ENCODE measurements at regions not wholly inside any gene's neighbourhood (a gene's known extent, or its start where the extent isn't known, plus 50 kb on each side); places are given as distances from the start of the nearest gene placed in this dataset.

- no peak overlapping the region for H3K4me3 Mint-ChIP-seq (ENCODE audit: unreplicated experiment)
- H3K9me3 Mint-ChIP-seq (ENCODE audit: unreplicated experiment), result no peaks in the 10 kb centered on the region
- no peak overlapping the region for H3K27ac Mint-ChIP-seq (ENCODE audit: unreplicated experiment)
- H3K36me3 Mint-ChIP-seq (ENCODE audit: low read depth, unreplicated experiment), result no peaks in the 10 kb centered on the region
- no peaks in the 10 kb centered on the region for H3K27me3 Mint-ChIP-seq (ENCODE audit: unreplicated experiment)
- no peak for DNase-seq (ENCODE audit: low spot score)
- TF ChIP-seq, protein P1, sequence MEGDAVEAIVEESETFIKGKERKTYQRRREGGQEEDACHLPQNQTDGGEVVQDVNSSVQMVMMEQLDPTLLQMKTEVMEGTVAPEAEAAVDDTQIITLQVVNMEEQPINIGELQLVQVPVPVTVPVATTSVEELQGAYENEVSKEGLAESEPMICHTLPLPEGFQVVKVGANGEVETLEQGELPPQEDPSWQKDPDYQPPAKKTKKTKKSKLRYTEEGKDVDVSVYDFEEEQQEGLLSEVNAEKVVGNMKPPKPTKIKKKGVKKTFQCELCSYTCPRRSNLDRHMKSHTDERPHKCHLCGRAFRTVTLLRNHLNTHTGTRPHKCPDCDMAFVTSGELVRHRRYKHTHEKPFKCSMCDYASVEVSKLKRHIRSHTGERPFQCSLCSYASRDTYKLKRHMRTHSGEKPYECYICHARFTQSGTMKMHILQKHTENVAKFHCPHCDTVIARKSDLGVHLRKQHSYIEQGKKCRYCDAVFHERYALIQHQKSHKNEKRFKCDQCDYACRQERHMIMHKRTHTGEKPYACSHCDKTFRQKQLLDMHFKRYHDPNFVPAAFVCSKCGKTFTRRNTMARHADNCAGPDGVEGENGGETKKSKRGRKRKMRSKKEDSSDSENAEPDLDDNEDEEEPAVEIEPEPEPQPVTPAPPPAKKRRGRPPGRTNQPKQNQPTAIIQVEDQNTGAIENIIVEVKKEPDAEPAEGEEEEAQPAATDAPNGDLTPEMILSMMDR (IDR thresholded peaks at IDR 0.05; ENCODE audit: unreplicated experiment), result no peak
- H3K4me1 Mint-ChIP-seq (ENCODE audit: unreplicated experiment), result no peaks in the 10 kb centered on the region
Observed at GRCh38 chr13:88459331-88459730, 788.2 kb downstream of the SLITRK5 start.

GRCh38 chr13:88461272-88462009 lies 790.3 kb downstream of the SLITRK5 start:
- no peaks in the 10 kb centered on the region for H3K9me3 Mint-ChIP-seq (ENCODE audit: unreplicated experiment)
- DNase-seq (ENCODE audit: low spot score), result no peak
- H3K27ac Mint-ChIP-seq (ENCODE audit: unreplicated experiment), result no peak overlapping the region

DNA sequence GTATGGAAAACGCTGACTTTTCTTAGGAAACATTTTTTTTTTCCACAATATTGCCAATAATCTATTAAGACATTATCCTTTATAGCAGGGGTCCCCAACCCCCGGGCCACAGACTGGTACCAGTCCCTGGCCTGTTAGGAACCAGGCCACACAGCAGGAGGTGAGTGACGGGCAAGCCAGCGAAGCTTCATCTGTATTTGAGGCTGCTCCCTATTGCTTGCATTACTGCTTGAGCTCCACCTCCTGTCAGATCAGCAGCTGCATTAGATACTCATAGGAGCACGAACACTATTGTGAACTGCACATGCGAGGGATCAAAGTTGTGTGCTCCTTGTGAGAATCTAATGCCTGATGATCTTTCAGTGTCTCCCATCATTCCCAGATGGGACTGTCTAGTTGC lies 793.7 kb downstream of the SLITRK5 start:
- Mint-ChIP-seq H3K4me3 (ENCODE audit: unreplicated experiment) (no peak overlapping the region), H3K36me3 (ENCODE audit: low read depth, unreplicated experiment) (no peaks in the 10 kb centered on the region), H3K27me3 (ENCODE audit: unreplicated experiment) (no peaks in the 10 kb centered on the region), H3K4me1 (ENCODE audit: unreplicated experiment) (peaks cover 6% of the 10 kb centered on the region), H3K9me3 (ENCODE audit: unreplicated experiment) (no peaks in the 10 kb centered on the region), H3K27ac (ENCODE audit: unreplicated experiment) (no peak overlapping the region)
- DNase-seq (ENCODE audit: low spot score), result no peak
- TF ChIP-seq, protein P1 (IDR thresholded peaks at IDR 0.05; ENCODE audit: unreplicated experiment), result no peak

More at GRCh38 chr13:88461272-88462009, 790.3 kb downstream of the SLITRK5 start:
- H3K36me3 Mint-ChIP-seq (ENCODE audit: low read depth, unreplicated experiment), result no peaks in the 10 kb centered on the region
- H3K27me3 Mint-ChIP-seq (ENCODE audit: unreplicated experiment), result no peaks in the 10 kb centered on the region
- TF ChIP-seq, protein P1 (IDR thresholded peaks at IDR 0.05; ENCODE audit: unreplicated experiment), result no peak
- H3K4me3 Mint-ChIP-seq (ENCODE audit: unreplicated experiment), result no peak overlapping the region
- H3K4me1 Mint-ChIP-seq (ENCODE audit: unreplicated experiment), result no peaks in the 10 kb centered on the region

DNA sequence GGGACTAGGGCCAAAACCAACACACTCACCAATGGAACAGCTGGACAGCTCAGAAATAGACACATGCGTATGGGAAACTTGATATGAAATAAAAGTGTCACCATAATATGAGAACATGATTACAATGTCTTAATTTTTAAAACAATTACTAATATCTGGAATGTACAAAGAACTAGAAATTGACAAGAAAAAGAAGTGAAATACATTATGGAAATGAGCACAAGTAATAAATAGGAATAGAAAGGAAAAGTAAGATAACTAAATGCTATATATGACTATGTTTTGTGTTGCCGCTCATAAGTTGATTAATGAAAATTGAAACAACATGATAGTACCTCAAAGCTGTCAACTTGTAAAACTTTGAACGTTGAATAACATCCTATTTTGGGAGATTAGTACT lies 801.1 kb downstream of the SLITRK5 start:
- Mint-ChIP-seq H3K4me3 (ENCODE audit: unreplicated experiment) (no peak overlapping the region), H3K36me3 (ENCODE audit: low read depth, unreplicated experiment) (no peaks in the 10 kb centered on the region), H3K9me3 (ENCODE audit: unreplicated experiment) (no peaks in the 10 kb centered on the region), H3K4me1 (ENCODE audit: unreplicated experiment) (peaks cover 6% of the 10 kb centered on the region), H3K27ac (ENCODE audit: unreplicated experiment) (no peak overlapping the region), H3K27me3 (ENCODE audit: unreplicated experiment) (no peaks in the 10 kb centered on the region)
- DNase-seq (ENCODE audit: low spot score), result no peak
- TF ChIP-seq, protein P1 (IDR thresholded peaks at IDR 0.05; ENCODE audit: unreplicated experiment), result no peak

- H3K36me3 Mint-ChIP-seq (ENCODE audit: low read depth, unreplicated experiment), result no peaks in the 10 kb centered on the region
- DNase-seq (ENCODE audit: low spot score), result no peak
- no peak overlapping the region for H3K4me3 Mint-ChIP-seq (ENCODE audit: unreplicated experiment)
- no peaks in the 10 kb centered on the region for H3K27me3 Mint-ChIP-seq (ENCODE audit: unreplicated experiment)
- peaks cover 4% of the 10 kb centered on the region for H3K9me3 Mint-ChIP-seq (ENCODE audit: unreplicated experiment)
- H3K4me1 Mint-ChIP-seq (ENCODE audit: unreplicated experiment), result no peaks in the 10 kb centered on the region
- TF ChIP-seq, protein P1 (IDR thresholded peaks at IDR 0.05; ENCODE audit: unreplicated experiment), result no peak
- H3K27ac Mint-ChIP-seq (ENCODE audit: unreplicated experiment), result no peak overlapping the region
Observed at GRCh38 chr13:88483202-88483601, 812.0 kb downstream of the SLITRK5 start.
